Upper lobe of left lung (tissue), 6 donors: ENCODE measurements at regions not wholly inside any gene's neighbourhood (a gene's known extent, or its start where the extent isn't known, plus 50 kb on each side); places are given as distances from the start of the nearest gene placed in this dataset.

ENCODE experiments used
- ATAC-seq, 2 donors: fragments of 200-7000 bp; cut with Tn5 transposase; one replicate each; pipeline ENCODE4 v1.9.1; 2022; ENCODE audit warnings: mild to moderate bottlenecking in 2 of 2, moderate library complexity in 2 of 2; ENCODE audit not compliant: low FRiP score in 2 of 2
- DNase-seq, 2 donors: peaks; one replicate each; pipeline ENCODE4 v3.0.0-alpha.2; 2019 to 2020
- H3K27ac ChIP-seq, 4 donors: fragments of 200-600 bp; sonication (generic); one replicate each; pipeline ENCODE4 v1.5.1; 2016 to 2019
- H3K27me3 ChIP-seq, 4 donors: fragments of 200-600 bp; sonication (generic); one replicate each; pipeline ENCODE4 v1.5.1; 2017 to 2019
- H3K36me3 ChIP-seq, 4 donors: fragments of 200-600 bp; sonication (generic); one replicate each; pipeline ENCODE4 v1.5.1; 2016 to 2019
- H3K4me1 ChIP-seq, 4 donors: fragments of 200-600 bp; sonication (generic); one replicate each; pipeline ENCODE4 v1.5.1; 2018 to 2019
- H3K4me3 ChIP-seq, 4 donors: fragments of 200-600 bp; sonication (generic); one replicate each; pipeline ENCODE4 v1.5.1; 2017 to 2019; ENCODE audit warnings: mild to moderate bottlenecking in 2 of 4, moderate library complexity in 1 of 4
- H3K9me3 ChIP-seq, 4 donors: fragments of 200-600 bp; sonication (generic); one replicate each; pipeline ENCODE4 v1.5.1; 2018 to 2019
- CTCF ChIP-seq, 6 experiments: fragments of 450-650 bp in 4 of 6; fragments of 200-600 bp in 2 of 6; sonication (generic) in 2 of 6; IDR thresholded peaks; one replicate each; pipeline ENCODE4 v1.5.1; 2016 to 2019; ENCODE audit warnings: antibody characterized with exemption in 6 of 6
- EP300 ChIP-seq, 4 donors: sonication (generic); formaldehyde crosslinking; IDR thresholded peaks; one replicate each; pipeline ENCODE4 v1.5.1; 2017; ENCODE audit warnings: antibody characterized with exemption in 4 of 4, control low read depth in 2 of 4
- POLR2A ChIP-seq, 4 donors: fragments of 450-650 bp; IDR thresholded peaks; one replicate each; pipeline ENCODE4 v1.5.1; 2016 to 2017; ENCODE audit warnings: antibody characterized with exemption in 4 of 4, mild to moderate bottlenecking in 2 of 4
- POLR2AphosphoS5 ChIP-seq, 2 donors: sonication (generic); formaldehyde crosslinking; IDR thresholded peaks; one replicate each; pipeline ENCODE4 v1.5.1; 2017; ENCODE audit warnings: antibody characterized with exemption in 2 of 2
- WGBS, 2 donors: methylation state at CpG; one replicate each; pipeline ENCODE4 v1.1.5; 2017 to 2018; 5-methylcytosine and 5-hydroxymethylcytosine counted together
- donor health status: DM: no; HTN: no; CAD: no; lungs with moderate emphysema.
- donor health status: DM: no; HTN: yes; CAD: no; lungs with severe emphysema.

- peak overlapping the region; percentile 40 to 97 (median 72) for H3K27ac ChIP-seq
- no peaks in the 10 kb centered on the region for H3K27me3 ChIP-seq
- peaks cover 23 to 32% (median 29%) of the 10 kb centered on the region in 4 donors for H3K4me1 ChIP-seq
- ATAC-seq (no peak), DNase-seq (no peak)
- H3K9me3 ChIP-seq: no peaks in the 10 kb centered on the region
- H3K36me3 ChIP-seq: no peaks in the 10 kb centered on the region
- no peak overlapping the region for H3K4me3 ChIP-seq
- TF ChIP-seq POLR2AphosphoS5 (IDR thresholded peaks at IDR 0.05) (no peak), CTCF (IDR thresholded peaks at IDR 0.05) (no peak), POLR2A (IDR thresholded peaks at IDR 0.05) (no peak), EP300 (IDR thresholded peaks at IDR 0.05) (no peak)
These were observed 59.6 kb upstream of the IRF2 start for GRCh38 chr4:184533908-184534307.

DNA sequence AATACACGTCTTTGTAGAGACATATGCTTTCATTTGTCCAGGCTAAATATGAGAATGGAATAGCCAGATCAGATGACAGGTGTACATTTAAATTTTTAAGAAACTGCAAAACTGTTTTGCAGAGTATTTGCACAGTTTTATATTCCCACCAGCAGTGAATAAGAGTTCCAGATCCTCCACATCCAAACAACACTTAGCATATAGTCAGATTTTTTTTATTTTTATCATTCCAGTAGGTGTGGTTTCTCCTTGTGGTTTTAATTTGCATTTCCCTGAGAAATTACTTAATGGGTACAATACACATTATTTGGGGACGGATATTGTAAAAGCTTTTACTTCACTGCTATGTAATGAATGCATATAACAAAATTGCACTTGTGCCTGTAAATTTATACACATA, 56.7 kb upstream of the IRF2 start:
- TF ChIP-seq POLR2A (IDR thresholded peaks at IDR 0.05) (no peak), POLR2AphosphoS5 (IDR thresholded peaks at IDR 0.05) (no peak), CTCF (IDR thresholded peaks at IDR 0.05) (no peak), EP300 (IDR thresholded peaks at IDR 0.05) (no peak)
- DNase-seq (no peak), ATAC-seq (no peak)
- Histone ChIP-seq H3K4me3 (no peak overlapping the region), H3K27me3 (no peaks in the 10 kb centered on the region), H3K4me1 (peaks cover 15 to 23% (median 21%) of the 10 kb centered on the region in 4 donors), H3K36me3 (no peaks in the 10 kb centered on the region), H3K9me3 (no peaks in the 10 kb centered on the region), H3K27ac (no peak overlapping the region)
- 76 to 80% methylated on average over 2 of the region's 2 CpGs for WGBS, 2 donors

DNA sequence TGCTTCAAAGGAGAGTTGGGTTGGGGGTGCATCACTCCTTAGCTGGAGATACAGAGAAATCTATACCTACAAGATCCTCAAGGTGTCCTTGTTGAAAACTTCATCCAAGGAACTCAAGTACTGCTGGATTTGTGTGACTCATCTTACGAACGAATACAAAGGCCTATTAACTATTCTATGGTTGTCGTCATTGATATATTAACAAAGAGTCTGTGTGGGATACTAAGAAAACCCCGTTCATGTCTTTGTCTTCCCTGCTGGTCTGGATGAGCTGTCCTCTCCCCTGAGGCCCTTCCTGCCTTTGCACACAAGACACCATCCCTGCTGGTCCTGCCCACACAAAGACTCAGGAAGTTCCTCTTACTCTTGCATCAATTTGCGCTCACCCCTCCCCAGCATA, 54.9 kb upstream of the IRF2 start:
- Histone ChIP-seq H3K36me3 (no peaks in the 10 kb centered on the region), H3K4me1 (peaks cover 5% of the 10 kb centered on the region in 4 donors), H3K4me3 (no peak overlapping the region), H3K27ac (no peak overlapping the region), H3K9me3 (no peaks in the 10 kb centered on the region), H3K27me3 (no peaks in the 10 kb centered on the region)
- 84 to 90% methylated on average over 5 of the region's 5 CpGs for WGBS, 2 donors
- TF ChIP-seq CTCF (IDR thresholded peaks at IDR 0.05): no peak
- ATAC-seq: no peak
- DNase-seq: no peak

DNA sequence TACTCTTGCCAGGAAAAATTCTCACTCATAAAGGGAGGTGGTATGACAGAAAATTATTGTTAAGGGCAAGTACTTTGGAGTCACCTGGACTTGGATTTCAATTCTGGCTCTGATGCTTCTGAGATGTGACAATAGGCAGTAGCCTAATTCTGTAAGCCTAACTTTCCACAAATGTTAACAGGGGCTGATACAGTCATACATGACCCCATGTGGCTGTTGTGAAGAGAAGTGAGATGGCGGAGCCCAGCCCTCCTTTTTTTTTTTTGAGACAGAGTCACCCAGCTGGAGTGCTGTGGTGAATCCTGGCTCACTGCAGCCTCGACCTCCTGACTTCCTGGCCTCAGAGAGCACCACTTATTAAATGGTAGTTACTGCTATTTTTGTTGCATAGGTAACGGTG, 54.4 kb upstream of the IRF2 start:
- DNase-seq: no peak
- H3K27me3 ChIP-seq: no peaks in the 10 kb centered on the region
- peaks cover 0 to under 1% (median 0%) of the 10 kb centered on the region in 4 donors for H3K4me1 ChIP-seq
- no peak overlapping the region for H3K27ac ChIP-seq
- no peak overlapping the region for H3K4me3 ChIP-seq
- ATAC-seq: no peak
- H3K36me3 ChIP-seq: no peaks in the 10 kb centered on the region
- H3K9me3 ChIP-seq: no peaks in the 10 kb centered on the region
- 77 to 80% methylated on average over 3 of the region's 3 CpGs for WGBS, 2 donors
- TF ChIP-seq CTCF (IDR thresholded peaks at IDR 0.05): no peak
- no peak for TF ChIP-seq POLR2AphosphoS5 (IDR thresholded peaks at IDR 0.05)
- no peak for TF ChIP-seq EP300 (IDR thresholded peaks at IDR 0.05)
- TF ChIP-seq POLR2A (IDR thresholded peaks at IDR 0.05): no peak

DNA sequence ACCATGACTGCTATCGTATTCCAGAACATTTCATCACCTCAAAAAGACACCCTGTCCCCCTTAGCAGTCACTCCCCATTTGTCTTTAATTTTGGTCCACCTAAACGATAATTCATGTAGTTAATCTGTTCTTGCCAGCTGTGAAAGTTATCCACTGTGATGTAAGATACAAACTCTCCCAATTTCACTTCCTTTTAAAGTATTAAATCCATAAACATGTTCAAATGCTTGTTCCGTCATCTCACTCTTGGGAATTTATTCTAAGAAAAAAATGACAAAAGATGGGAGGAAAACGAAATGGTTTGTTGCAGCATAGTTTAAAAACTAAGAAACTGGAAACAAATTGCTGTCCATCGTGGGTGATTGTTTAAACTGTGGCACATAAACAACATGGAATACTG, 53.7 kb upstream of the IRF2 start:
- Histone ChIP-seq H3K9me3 (no peaks in the 10 kb centered on the region), H3K27ac (no peak overlapping the region), H3K27me3 (no peaks in the 10 kb centered on the region), H3K36me3 (no peaks in the 10 kb centered on the region), H3K4me3 (no peak overlapping the region), H3K4me1 (no peaks in the 10 kb centered on the region)
- TF ChIP-seq CTCF (IDR thresholded peaks at IDR 0.05) (no peak), POLR2A (IDR thresholded peaks at IDR 0.05) (no peak)
- ATAC-seq (no peak), DNase-seq (no peak)
- WGBS, 2 donors: 56 to 66% methylated on average over 5 of the region's 5 CpGs
